Esophagus (tissue), 2 donors: ENCODE measurements at regions not wholly inside any gene's neighbourhood (a gene's known extent, or its start where the extent isn't known, plus 50 kb on each side); places are given as distances from the start of the nearest gene placed in this dataset.

Experiments
- H3K27ac ChIP-seq, 2 donors: one replicate each; pipeline ENCODE4 v1.5.1; 2013; ENCODE audit warnings: low read depth in 2 of 2, mild to moderate bottlenecking in 2 of 2, inconsistent platforms in 1 of 2, low read length in 1 of 2, moderate library complexity in 1 of 2
- H3K27me3 ChIP-seq, 2 donors: one replicate each; pipeline ENCODE4 v1.6.1; 2013; ENCODE audit warnings: low read length in 2 of 2, control low read depth in 1 of 2, mild to moderate bottlenecking in 1 of 2; ENCODE audit not compliant: insufficient read depth in 2 of 2, control insufficient read depth in 1 of 2
- H3K36me3 ChIP-seq, 2 donors: one replicate each; pipeline ENCODE4 v1.6.1; 2013; ENCODE audit warnings: low read length in 1 of 2; ENCODE audit not compliant: control insufficient read depth in 2 of 2, insufficient read depth in 2 of 2
- H3K4me1 ChIP-seq, 2 donors: one replicate each; pipeline ENCODE4 v1.6.1; 2013; ENCODE audit warnings: low read length in 1 of 2; ENCODE audit not compliant: control insufficient read depth in 2 of 2, insufficient read depth in 2 of 2
- H3K4me3 ChIP-seq, 2 donors: one replicate each; pipeline ENCODE4 v1.5.1; 2013; ENCODE audit warnings: low read length in 2 of 2, mild to moderate bottlenecking in 2 of 2, low read depth in 1 of 2, moderate library complexity in 1 of 2
- H3K9me3 ChIP-seq, 2 donors: one replicate each; pipeline ENCODE4 v1.6.1; 2013; ENCODE audit warnings: mild to moderate bottlenecking in 2 of 2, low read depth in 1 of 2, low read length in 1 of 2, moderate library complexity in 1 of 2; ENCODE audit not compliant: control insufficient read depth in 2 of 2, insufficient read depth in 1 of 2
- WGBS, 2 donors: extraction: QIAGEN DNeasy Blood & Tissue Kit; methylation state at CpG; one replicate each; pipeline ENCODE4 v1.1.7; 2013; 5-methylcytosine and 5-hydroxymethylcytosine counted together
- donor health status: healthy with polysubstance abuse.
- donor health status: Bipolar disorder and iron deficiency.

DNA sequence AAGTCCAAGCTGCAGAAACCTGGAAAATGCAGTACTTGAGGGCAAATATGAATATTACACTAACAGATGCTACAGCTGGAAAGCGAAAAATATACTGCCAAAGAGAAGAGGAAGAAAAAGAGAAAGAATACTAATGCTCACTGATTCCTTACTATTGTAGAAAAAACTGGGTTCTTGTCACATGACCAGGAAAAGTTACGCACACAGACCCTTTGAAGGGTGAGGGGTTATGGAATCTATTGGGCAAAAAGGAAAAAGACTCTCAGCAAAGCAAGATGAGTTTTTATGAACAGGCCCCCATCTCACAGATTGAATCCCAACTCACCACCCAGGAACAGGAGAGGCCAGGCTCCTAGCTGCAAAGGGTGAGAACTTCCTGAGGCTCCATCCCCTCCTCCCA lies 228.1 kb upstream of the KLF14 start:
- no peaks in the 10 kb centered on the region for H3K4me1 ChIP-seq
- peak overlapping the region in 1 of 2 donors; percentile 21 for H3K27ac ChIP-seq
- 87 to 95% methylated on average over 2 of the region's 2 CpGs for WGBS, 2 donors
- H3K36me3 ChIP-seq: no peaks in the 10 kb centered on the region
- H3K4me3 ChIP-seq: no peak overlapping the region
- no peaks in the 10 kb centered on the region for H3K9me3 ChIP-seq
- H3K27me3 ChIP-seq: no peaks in the 10 kb centered on the region

DNA sequence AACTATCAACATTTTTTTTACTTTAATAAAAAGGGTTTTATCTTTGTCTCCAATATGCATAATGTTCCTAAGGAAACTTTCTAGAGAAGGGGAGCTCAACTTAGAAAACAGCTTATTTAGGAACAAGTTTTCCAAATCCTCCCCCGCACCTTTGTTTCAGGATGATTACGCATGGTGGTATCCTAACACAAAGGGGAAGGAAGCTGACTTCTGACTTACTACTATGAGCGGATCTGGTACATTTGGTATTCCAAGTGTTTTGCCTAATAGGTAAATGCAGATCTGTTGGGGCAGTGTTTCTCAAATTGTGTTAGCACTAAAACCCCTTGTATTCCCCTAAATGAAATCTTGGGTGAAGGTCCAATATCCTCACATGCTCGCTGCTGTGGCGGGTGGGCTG lies 229.3 kb upstream of the KLF14 start:
- Histone ChIP-seq H3K4me1 (no peaks in the 10 kb centered on the region), H3K9me3 (no peaks in the 10 kb centered on the region), H3K36me3 (no peaks in the 10 kb centered on the region), H3K4me3 (no peak overlapping the region), H3K27ac (no peak overlapping the region), H3K27me3 (no peaks in the 10 kb centered on the region)
- WGBS, 2 donors: 89 to 97% methylated on average over 5 of the region's 5 CpGs

DNA sequence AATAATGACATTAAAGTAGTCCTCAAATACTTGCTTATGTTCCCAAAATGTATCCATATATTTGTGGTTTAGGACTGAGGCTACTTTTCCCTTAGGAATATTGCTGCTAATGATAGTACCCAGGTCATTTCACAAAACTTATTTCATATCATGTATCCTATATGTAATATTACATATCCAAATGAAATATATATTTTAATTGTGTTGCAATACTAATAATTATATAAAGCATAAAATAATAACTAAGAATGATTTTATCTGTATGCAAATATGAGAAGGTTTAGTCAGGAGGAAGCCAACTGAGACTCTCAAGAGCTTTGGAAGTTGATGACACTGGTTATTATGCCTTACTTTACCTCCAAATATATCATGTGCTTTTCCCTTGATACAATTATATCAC lies 231.5 kb upstream of the KLF14 start:
- Histone ChIP-seq H3K4me3 (no peak overlapping the region), H3K9me3 (no peaks in the 10 kb centered on the region), H3K4me1 (no peaks in the 10 kb centered on the region), H3K36me3 (no peaks in the 10 kb centered on the region), H3K27me3 (no peaks in the 10 kb centered on the region), H3K27ac (no peak overlapping the region)

DNA sequence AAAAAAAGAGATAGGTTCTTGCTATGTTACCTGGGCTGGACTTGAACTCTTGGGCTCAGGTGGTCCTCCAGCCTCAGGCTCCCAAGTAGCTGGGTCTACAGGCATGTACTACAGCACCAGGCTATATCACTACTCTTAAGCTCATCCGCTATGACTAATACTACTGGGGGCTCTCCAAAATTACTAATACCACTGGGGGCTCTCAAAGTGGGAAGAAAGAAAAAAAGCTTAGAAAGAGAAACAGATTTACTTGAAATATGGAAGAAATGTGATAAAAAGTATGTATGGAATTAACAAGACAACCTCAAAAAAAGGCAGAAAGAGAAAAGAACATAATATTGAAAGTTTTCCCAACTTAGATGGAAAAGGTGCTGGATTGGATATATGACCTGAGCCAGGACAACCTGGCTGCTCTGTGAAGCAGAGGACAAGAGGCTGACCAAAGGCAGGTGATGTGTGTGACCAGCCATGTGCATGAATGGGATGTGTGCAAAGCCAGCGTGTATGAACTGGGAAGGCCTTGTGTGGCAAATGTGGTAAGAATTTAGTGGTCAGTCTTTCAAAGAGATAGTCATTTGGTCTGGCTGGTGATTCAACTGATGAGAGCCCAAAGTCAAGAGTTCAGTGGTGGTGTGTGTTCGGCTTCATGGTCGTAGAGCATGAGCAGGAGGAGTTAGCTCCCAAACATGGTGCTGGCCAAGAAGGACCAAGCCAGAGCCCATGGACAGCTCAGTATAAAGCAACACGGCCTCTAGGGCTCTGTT lies 232.4 kb upstream of the KLF14 start:
- Histone ChIP-seq H3K27me3 (no peaks in the 10 kb centered on the region), H3K27ac (no peak overlapping the region), H3K4me1 (no peaks in the 10 kb centered on the region), H3K36me3 (no peaks in the 10 kb centered on the region), H3K9me3 (no peaks in the 10 kb centered on the region), H3K4me3 (no peak overlapping the region)
- 87 to 90% methylated on average over 5 of the region's 5 CpGs for WGBS, 2 donors

DNA sequence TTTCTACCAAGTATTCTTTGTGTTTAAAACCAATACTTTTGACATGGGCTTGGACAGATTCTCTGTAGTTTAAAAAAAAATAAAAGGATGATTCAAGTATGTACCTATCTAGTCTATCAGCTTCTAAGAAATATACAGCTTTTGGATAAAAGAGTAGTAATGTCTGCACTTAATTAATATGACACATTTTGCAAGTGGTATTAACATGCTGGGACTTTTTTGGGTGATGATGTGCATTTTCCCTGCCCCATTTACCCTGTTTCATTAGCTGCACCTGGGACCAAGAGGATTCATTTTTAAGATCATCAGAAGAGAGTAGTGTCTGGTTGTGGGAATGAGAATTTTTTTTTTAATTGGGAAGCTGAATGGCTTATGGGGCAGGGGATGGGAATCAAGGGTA lies 236.2 kb upstream of the KLF14 start:
- no peaks in the 10 kb centered on the region for H3K36me3 ChIP-seq
- H3K4me3 ChIP-seq: no peak overlapping the region
- H3K27me3 ChIP-seq: no peaks in the 10 kb centered on the region
- H3K4me1 ChIP-seq: no peaks in the 10 kb centered on the region
- H3K27ac ChIP-seq: no peak overlapping the region
- H3K9me3 ChIP-seq: no peaks in the 10 kb centered on the region

DNA sequence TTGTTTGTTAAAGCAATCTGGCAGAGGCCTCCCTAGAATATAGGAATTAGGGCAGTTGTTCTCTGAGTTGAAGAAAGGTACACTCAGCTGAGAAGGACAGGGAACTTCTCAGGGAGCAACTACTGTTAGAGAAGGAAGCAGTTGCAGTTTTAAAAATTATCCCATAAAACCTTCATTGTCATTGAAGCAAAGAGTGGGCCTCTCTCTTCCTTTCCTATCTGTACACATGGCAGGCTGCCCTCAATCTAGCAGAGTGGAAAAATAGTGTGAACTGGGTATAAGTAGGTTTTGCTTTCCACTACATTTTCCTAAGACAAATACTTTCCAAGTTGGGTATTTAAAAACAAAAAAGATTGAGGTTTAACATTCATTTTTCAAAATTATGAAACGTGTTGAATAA lies 236.7 kb upstream of the KLF14 start:
- H3K27ac ChIP-seq: no peak overlapping the region

DNA sequence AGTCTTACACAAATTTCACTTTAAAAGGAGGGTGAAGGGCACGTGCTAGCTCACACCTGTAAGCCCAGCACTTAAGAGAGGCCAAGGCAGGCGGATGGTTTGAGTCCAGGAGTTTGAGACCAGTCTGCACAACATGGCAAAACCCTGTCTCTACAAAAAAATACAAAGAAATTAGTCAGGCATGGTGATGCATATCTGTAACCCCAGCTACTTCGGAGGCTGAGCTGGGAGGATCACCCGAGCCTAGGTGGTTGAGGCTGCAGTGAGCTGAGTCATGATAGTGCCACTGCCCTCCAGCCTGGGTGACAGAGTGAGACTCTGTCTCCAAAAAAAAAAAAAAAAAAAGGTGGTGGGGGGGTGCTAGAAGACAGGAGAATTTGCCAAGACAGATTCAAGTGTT lies 237.3 kb upstream of the KLF14 start:
- no peaks in the 10 kb centered on the region for H3K27me3 ChIP-seq
- no peaks in the 10 kb centered on the region for H3K9me3 ChIP-seq
- H3K27ac ChIP-seq: no peak overlapping the region
- H3K4me1 ChIP-seq: no peaks in the 10 kb centered on the region
- no peak overlapping the region for H3K4me3 ChIP-seq
- WGBS, 2 donors: 83 to 90% methylated on average over 4 of the region's 4 CpGs
- H3K36me3 ChIP-seq: no peaks in the 10 kb centered on the region

More for the DNA sequence above, 236.7 kb upstream of the KLF14 start:
- 26 to 30% methylated on average over 1 of the region's 1 CpG for WGBS, 2 donors
- Histone ChIP-seq H3K36me3 (no peaks in the 10 kb centered on the region), H3K4me3 (no peak overlapping the region), H3K27me3 (no peaks in the 10 kb centered on the region), H3K4me1 (no peaks in the 10 kb centered on the region), H3K9me3 (no peaks in the 10 kb centered on the region)

DNA sequence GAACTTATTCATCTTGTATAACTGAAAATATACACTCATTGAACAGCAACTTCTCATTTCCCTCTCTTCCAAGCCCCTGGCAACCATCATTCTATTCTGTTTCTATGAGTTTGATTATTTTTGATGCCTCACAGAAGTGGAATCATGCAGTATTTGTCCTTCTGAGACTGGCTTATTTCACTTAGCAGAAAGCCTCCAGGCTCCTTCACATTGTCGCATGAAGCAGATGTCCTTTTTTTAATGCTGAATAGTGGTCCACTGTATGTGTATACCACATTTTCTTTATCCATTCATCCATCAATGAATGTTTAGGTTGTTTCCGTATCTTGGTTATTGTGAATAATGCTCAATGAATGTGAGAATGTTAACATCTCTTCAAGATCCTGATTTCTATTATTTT lies 238.2 kb upstream of the KLF14 start:
- H3K27me3 ChIP-seq: no peaks in the 10 kb centered on the region

DNA sequence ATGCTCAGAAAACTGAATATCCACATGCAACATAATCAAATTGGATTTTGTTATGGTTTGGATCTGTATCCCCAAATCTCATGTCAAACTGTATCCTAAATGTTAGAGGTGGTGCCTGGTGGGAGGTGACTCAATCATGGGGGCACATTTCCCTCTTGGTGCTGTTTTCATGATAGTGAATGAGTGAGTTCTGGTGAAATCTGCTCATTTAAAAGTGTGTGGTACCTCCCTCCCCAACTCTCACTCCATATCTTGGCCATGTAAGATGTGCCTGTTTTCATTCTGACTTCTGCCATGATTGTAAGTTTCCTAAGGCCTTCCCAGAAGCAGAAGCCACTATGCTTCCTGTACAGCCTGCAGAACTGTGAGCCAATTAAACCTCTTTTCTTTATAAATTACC lies 239.6 kb upstream of the KLF14 start:
- H3K27ac ChIP-seq: no peak overlapping the region
- no peak overlapping the region for H3K4me3 ChIP-seq
- no peaks in the 10 kb centered on the region for H3K27me3 ChIP-seq
- H3K36me3 ChIP-seq: no peaks in the 10 kb centered on the region
- H3K4me1 ChIP-seq: no peaks in the 10 kb centered on the region
- no peaks in the 10 kb centered on the region for H3K9me3 ChIP-seq

More for the DNA sequence above, 238.2 kb upstream of the KLF14 start:
- Histone ChIP-seq H3K4me3 (no peak overlapping the region), H3K27ac (no peak overlapping the region), H3K4me1 (no peaks in the 10 kb centered on the region), H3K36me3 (no peaks in the 10 kb centered on the region), H3K9me3 (no peaks in the 10 kb centered on the region)
- 95% methylated on average over 2 of the region's 2 CpGs for WGBS, 2 donors

DNA sequence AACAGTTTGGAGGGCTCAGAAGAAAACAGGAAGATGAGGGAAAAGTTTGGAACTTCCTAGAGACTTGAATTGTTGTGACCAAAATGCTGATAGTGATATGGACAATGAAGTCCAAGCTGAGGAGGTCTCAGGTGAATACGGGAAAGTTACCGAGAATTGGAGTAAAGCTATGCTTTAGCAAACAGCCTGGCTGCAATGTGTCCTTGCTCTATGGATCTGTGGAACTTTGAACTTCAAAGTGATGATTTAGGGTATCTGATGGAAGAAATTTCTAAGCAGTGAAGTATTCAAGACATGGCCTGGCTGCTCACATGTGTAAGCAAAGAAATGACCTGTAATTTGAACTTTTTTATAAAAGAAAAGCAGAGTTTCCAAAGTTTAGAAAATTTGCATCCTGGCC lies 240.2 kb upstream of the KLF14 start:
- Histone ChIP-seq H3K4me3 (no peak overlapping the region), H3K27ac (no peak overlapping the region), H3K27me3 (no peaks in the 10 kb centered on the region), H3K9me3 (no peaks in the 10 kb centered on the region), H3K36me3 (no peaks in the 10 kb centered on the region), H3K4me1 (no peaks in the 10 kb centered on the region)
- 96 to 100% methylated on average over 2 of the region's 2 CpGs for WGBS, 2 donors
